ENCODE measurements at regions not wholly inside any gene's neighbourhood (a gene's known extent, or its start where the extent isn't known, plus 50 kb on each side); places are given as distances from the start of the nearest gene placed in this dataset.

GRCh38 chr11:134716582-134716981, 304.5 kb upstream of the B3GAT1 start:
- Histone ChIP-seq H3K4me1 (ENCODE audit: control insufficient read depth, extremely low read depth, insufficient read depth, low read length) (no peaks in the 10 kb centered on the region), H4K20me1 (ENCODE audit: control insufficient read depth, extremely low read depth, insufficient read depth, low read length) (no peaks in the 10 kb centered on the region), H3K27me3 (ENCODE audit: control insufficient read depth, insufficient read depth, low read length) (no peaks in the 10 kb centered on the region), H3K27ac (ENCODE audit: insufficient read depth, low read length) (no peak overlapping the region), H3K79me2 (ENCODE audit: control insufficient read depth, insufficient read depth, low read length) (no peaks in the 10 kb centered on the region), H3K4me2 (ENCODE audit: extremely low read depth, insufficient read depth, low read length) (no peak overlapping the region), H3K4me3 (replicated peaks in 1 of 4; ENCODE audit: control extremely low read depth in 1 of 4, insufficient read depth in 1 of 4, low read depth in 3 of 4, low read length in 4 of 4) (no peak overlapping the region), H3K36me3 (ENCODE audit: control insufficient read depth, insufficient read depth, low read length) (no peaks in the 10 kb centered on the region), H3K9ac (ENCODE audit: insufficient read depth, low read length) (no peak overlapping the region), H3K9me3 (ENCODE audit: control insufficient read depth, insufficient read depth, low read depth, low read length) (no peaks in the 10 kb centered on the region), H2AFZ (ENCODE audit: low read length) (no peak overlapping the region)
- DNase-seq (ENCODE audit: low read depth in 2 of 2): no peak
- TF ChIP-seq CTCF (conservative IDR thresholded peaks at IDR 0.05 in 1 of 2, IDR thresholded peaks at IDR 0.05 in 1 of 2; ENCODE audit: low read depth in 1 of 2, low read length in 2 of 2) (no peak), EZH2 (IDR thresholded peaks at IDR 0.05; ENCODE audit: low read length, missing control alignments) (no peak)

- Histone ChIP-seq H4K20me1 (ENCODE audit: control insufficient read depth, extremely low read depth, insufficient read depth, low read length) (no peaks in the 10 kb centered on the region), H3K9ac (ENCODE audit: insufficient read depth, low read length) (no peak overlapping the region), H3K4me1 (ENCODE audit: control insufficient read depth, extremely low read depth, insufficient read depth, low read length) (no peaks in the 10 kb centered on the region), H3K27me3 (ENCODE audit: control insufficient read depth, insufficient read depth, low read length) (no peaks in the 10 kb centered on the region), H3K36me3 (ENCODE audit: control insufficient read depth, insufficient read depth, low read length) (no peaks in the 10 kb centered on the region), H2AFZ (ENCODE audit: low read length) (no peak overlapping the region), H3K27ac (ENCODE audit: insufficient read depth, low read length) (no peak overlapping the region), H3K4me2 (ENCODE audit: extremely low read depth, insufficient read depth, low read length) (no peak overlapping the region), H3K9me3 (ENCODE audit: control insufficient read depth, insufficient read depth, low read depth, low read length) (no peaks in the 10 kb centered on the region), H3K4me3 (replicated peaks in 1 of 4; ENCODE audit: control extremely low read depth in 1 of 4, insufficient read depth in 1 of 4, low read depth in 3 of 4, low read length in 4 of 4) (no peak overlapping the region), H3K79me2 (ENCODE audit: control insufficient read depth, insufficient read depth, low read length) (no peaks in the 10 kb centered on the region)
- no peak for DNase-seq (ENCODE audit: low read depth in 2 of 2)
- TF ChIP-seq CTCF (conservative IDR thresholded peaks at IDR 0.05 in 1 of 2, IDR thresholded peaks at IDR 0.05 in 1 of 2; ENCODE audit: low read depth in 1 of 2, low read length in 2 of 2): no peak
- no peak for TF ChIP-seq EZH2 (IDR thresholded peaks at IDR 0.05; ENCODE audit: low read length, missing control alignments)
Observed at GRCh38 chr11:134714021-134714656, 302.1 kb upstream of the B3GAT1 start.

- no peaks in the 10 kb centered on the region for H3K4me1 ChIP-seq (ENCODE audit: control insufficient read depth, extremely low read depth, insufficient read depth, low read length)
- TF ChIP-seq EZH2 (IDR thresholded peaks at IDR 0.05; ENCODE audit: low read length, missing control alignments) (no peak), CTCF (conservative IDR thresholded peaks at IDR 0.05 in 1 of 2, IDR thresholded peaks at IDR 0.05 in 1 of 2; ENCODE audit: low read depth in 1 of 2, low read length in 2 of 2) (no peak)
- H3K79me2 ChIP-seq (ENCODE audit: control insufficient read depth, insufficient read depth, low read length): no peaks in the 10 kb centered on the region
- H3K4me3 ChIP-seq (replicated peaks in 1 of 4; ENCODE audit: control extremely low read depth in 1 of 4, insufficient read depth in 1 of 4, low read depth in 3 of 4, low read length in 4 of 4): no peak overlapping the region
- no peak overlapping the region for H3K27ac ChIP-seq (ENCODE audit: insufficient read depth, low read length)
- H4K20me1 ChIP-seq (ENCODE audit: control insufficient read depth, extremely low read depth, insufficient read depth, low read length): no peaks in the 10 kb centered on the region
- no peaks in the 10 kb centered on the region for H3K9me3 ChIP-seq (ENCODE audit: control insufficient read depth, insufficient read depth, low read depth, low read length)
- no peak overlapping the region for H2AFZ ChIP-seq (ENCODE audit: low read length)
- H3K36me3 ChIP-seq (ENCODE audit: control insufficient read depth, insufficient read depth, low read length): no peaks in the 10 kb centered on the region
- no peak overlapping the region for H3K4me2 ChIP-seq (ENCODE audit: extremely low read depth, insufficient read depth, low read length)
- no peak for DNase-seq (ENCODE audit: low read depth in 2 of 2)
- no peaks in the 10 kb centered on the region for H3K27me3 ChIP-seq (ENCODE audit: control insufficient read depth, insufficient read depth, low read length)
- no peak overlapping the region for H3K9ac ChIP-seq (ENCODE audit: insufficient read depth, low read length)
Observed at GRCh38 chr11:134712228-134713145, 300.4 kb upstream of the B3GAT1 start.
